CD14-positive monocyte (primary cell): ENCODE measurements at regions not wholly inside any gene's neighbourhood (a gene's known extent, or its start where the extent isn't known, plus 50 kb on each side); places are given as distances from the start of the nearest gene placed in this dataset.

Experiments used
- DNase-seq, 3 donors: peaks; one replicate each; pipeline ENCODE4 v3.0.0-alpha.2; 2011 to 2022
- H2AFZ ChIP-seq: 2 replicates; pipeline ENCODE4 v1.6.0; 2012; ENCODE audit warnings: mild to moderate bottlenecking, low read depth, low read length, inconsistent platforms; ENCODE audit not compliant: insufficient read depth, poor library complexity, severe bottlenecking
- H3K27ac ChIP-seq, 2 donors: 1 replicate in 1 of 2; 2 replicates in 1 of 2; pipeline ENCODE4 v1.5.1; 2012 to 2013; ENCODE audit warnings: low read length in 2 of 2, control low read depth in 1 of 2, inconsistent platforms in 1 of 2, low read depth in 1 of 2, mild to moderate bottlenecking in 1 of 2
- H3K27me3 ChIP-seq, 2 donors: one replicate each; pipeline versions ENCODE4 v1.6.0 to v1.6.1; 2011 to 2013; ENCODE audit warnings: low read length in 2 of 2; ENCODE audit not compliant: control insufficient read depth in 2 of 2, insufficient read depth in 2 of 2
- H3K36me3 ChIP-seq, 2 donors: replicated peaks in 1 of 2; 1 replicate in 1 of 2; 2 replicates in 1 of 2; pipeline versions ENCODE4 v1.5.1 to v1.6.1; 2012 to 2013; ENCODE audit warnings: low read length in 2 of 2, control low read depth in 1 of 2, inconsistent platforms in 1 of 2, mild to moderate bottlenecking in 1 of 2; ENCODE audit not compliant: insufficient read depth in 2 of 2, control insufficient read depth in 1 of 2
- H3K4me1 ChIP-seq, 2 donors: 1 replicate in 1 of 2; 2 replicates in 1 of 2; pipeline versions ENCODE4 v1.5.1 to v1.6.1; 2012 to 2013; ENCODE audit warnings: low read length in 2 of 2, control low read depth in 1 of 2, inconsistent platforms in 1 of 2, mild to moderate bottlenecking in 1 of 2, moderate library complexity in 1 of 2; ENCODE audit not compliant: insufficient read depth in 2 of 2, control insufficient read depth in 1 of 2
- H3K4me2 ChIP-seq: replicated peaks from 2 replicates; pipeline ENCODE3; 2012; ENCODE audit warnings: low read length, moderate library complexity, mild to moderate bottlenecking; ENCODE audit not compliant: poor library complexity, severe bottlenecking; ENCODE audit errors: extremely low read depth
- H3K4me3 ChIP-seq, 3 experiments: fragments of 200-600 bp in 1 of 3; sonication (generic) in 1 of 3; replicated peaks in 1 of 3; 1 replicate in 2 of 3; 2 replicates in 1 of 3; pipeline ENCODE4 v1.5.1; 2011 to 2013; ENCODE audit warnings: low read length in 3 of 3, mild to moderate bottlenecking in 3 of 3, control low read depth in 2 of 3, low read depth in 2 of 3, inconsistent platforms in 1 of 3, moderate library complexity in 1 of 3
- H3K79me2 ChIP-seq: 2 replicates; pipeline ENCODE4 v1.6.0; 2012; ENCODE audit warnings: mild to moderate bottlenecking, control low read depth, inconsistent platforms, low read length, moderate library complexity; ENCODE audit not compliant: insufficient read depth
- H3K9ac ChIP-seq: 2 replicates; pipeline ENCODE4 v1.6.0; 2017; ENCODE audit warnings: low read length, mild to moderate bottlenecking; ENCODE audit not compliant: insufficient read depth, poor library complexity, severe bottlenecking
- H3K9me3 ChIP-seq, 2 donors: replicated peaks in 1 of 2; 1 replicate in 1 of 2; 2 replicates in 1 of 2; pipeline versions ENCODE4 v1.5.1 to v1.6.1; 2012 to 2013; ENCODE audit warnings: low read length in 2 of 2, control low read depth in 1 of 2; ENCODE audit not compliant: control insufficient read depth in 1 of 2, insufficient read depth in 1 of 2
- H4K20me1 ChIP-seq: 2 replicates; pipeline ENCODE4 v1.6.0; 2012; ENCODE audit warnings: mild to moderate bottlenecking, low read length, control low read depth, moderate library complexity; ENCODE audit not compliant: insufficient read depth
- H3K27ac Mint-ChIP-seq, 7 donors: one replicate each; pipeline ENCODE4 v1.8.0; 2020; ENCODE audit warnings: mild to moderate bottlenecking in 7 of 7, mixed read lengths in 7 of 7, moderate library complexity in 6 of 7, inconsistent platforms in 2 of 7
- H3K27me3 Mint-ChIP-seq, 3 donors: one replicate each; pipeline ENCODE4 v1.8.0; 2021 to 2022; ENCODE audit warnings: low read depth in 3 of 3, mild to moderate bottlenecking in 3 of 3, mixed read lengths in 3 of 3, moderate library complexity in 3 of 3, inconsistent platforms in 1 of 3
- H3K36me3 Mint-ChIP-seq, 2 donors: one replicate each; pipeline ENCODE4 v1.8.0; 2020; ENCODE audit warnings: mixed read lengths in 2 of 2, inconsistent platforms in 1 of 2, mild to moderate bottlenecking in 1 of 2
- H3K4me1 Mint-ChIP-seq: one replicate; pipeline ENCODE4 v1.8.0; 2020; ENCODE audit warnings: mild to moderate bottlenecking, mixed read lengths
- H3K4me3 Mint-ChIP-seq, 2 donors: one replicate each; pipeline ENCODE4 v1.8.0; 2020; ENCODE audit warnings: mild to moderate bottlenecking in 2 of 2, mixed read lengths in 2 of 2, moderate library complexity in 1 of 2
- H3K9me3 Mint-ChIP-seq, 7 donors: one replicate each; pipeline ENCODE4 v1.8.0; 2020 to 2022; ENCODE audit warnings: mixed read lengths in 7 of 7, mild to moderate bottlenecking in 6 of 7, moderate library complexity in 6 of 7, inconsistent platforms in 2 of 7
- CTCF ChIP-seq: fragments of 200-600 bp; IDR thresholded peaks from one replicate; pipeline ENCODE4 v1.8.0; 2022; ENCODE audit warnings: antibody characterized with exemption, mild to moderate bottlenecking
- WGBS: methylation state at CpG from one replicate; pipeline ENCODE4 v1.1.5; 2013; ENCODE audit warnings: missing lambda C conversion rate; ENCODE audit not compliant: insufficient coverage; 5-methylcytosine and 5-hydroxymethylcytosine counted together
- intact Hi-C, 2 donors: fragments of 100-400 bp; cut with micrococcal nuclease; formaldehyde crosslinking; loops; one replicate each; pipeline versions ENCODE4 v1.15.0 to v1.15.1; 2023

GRCh38 chr12:114041136-114041535 lies 75.0 kb upstream of the RBM19 start:
- Histone ChIP-seq H3K4me3 (no peak overlapping the region), H3K36me3 (no peaks in the 10 kb centered on the region), H4K20me1 (no peaks in the 10 kb centered on the region), H3K4me1 (no peaks in the 10 kb centered on the region), H3K27ac (no peak overlapping the region), H3K9me3 (no peaks in the 10 kb centered on the region), H3K79me2 (no peaks in the 10 kb centered on the region), H3K9ac (no peak overlapping the region), H2AFZ (no peak overlapping the region), H3K4me2 (no peak overlapping the region), H3K27me3 (no peaks in the 10 kb centered on the region)
- Mint-ChIP-seq H3K4me1 (no peaks in the 10 kb centered on the region), H3K36me3 (no peaks in the 10 kb centered on the region), H3K4me3 (no peak overlapping the region), H3K27ac (no peak overlapping the region), H3K27me3 (peaks cover 7 to 10% (median 10%) of the 10 kb centered on the region in 3 donors), H3K9me3 (no peaks in the 10 kb centered on the region)
- DNase-seq, result no peak
- intact Hi-C loops, result no loop called here
- TF ChIP-seq CTCF, result no peak
- WGBS, result 96% methylated on average over 5 of the region's 6 CpGs

- Mint-ChIP-seq H3K27ac (no peak overlapping the region), H3K9me3 (no peaks in the 10 kb centered on the region), H3K4me1 (no peaks in the 10 kb centered on the region), H3K27me3 (peaks cover 7 to 13% (median 10%) of the 10 kb centered on the region in 3 donors), H3K4me3 (no peak overlapping the region), H3K36me3 (no peaks in the 10 kb centered on the region)
- Histone ChIP-seq H3K4me1 (no peaks in the 10 kb centered on the region), H3K9me3 (no peaks in the 10 kb centered on the region), H3K9ac (no peak overlapping the region), H3K36me3 (no peaks in the 10 kb centered on the region), H3K4me2 (no peak overlapping the region), H3K27me3 (peaks cover 0 to 3% of the 10 kb centered on the region in 2 donors), H3K79me2 (no peaks in the 10 kb centered on the region), H2AFZ (no peak overlapping the region), H4K20me1 (no peaks in the 10 kb centered on the region), H3K4me3 (no peak overlapping the region), H3K27ac (no peak overlapping the region)
- no peak for TF ChIP-seq CTCF
- intact Hi-C loops, result no loop called here
- 83% methylated on average over 3 of the region's 3 CpGs for WGBS
- no peak for DNase-seq
These were observed 72.8 kb upstream of the RBM19 start for GRCh38 chr12:114038962-114039361.
